Glomerular endothelial cell (primary cell): ENCODE measurements at regions not wholly inside any gene's neighbourhood (a gene's known extent, or its start where the extent isn't known, plus 50 kb on each side); places are given as distances from the start of the nearest gene placed in this dataset.

Source experiments
- DNase-seq: peaks from one replicate; pipeline ENCODE4 v3.0.0-alpha.2; 2011; ENCODE audit warnings: low read depth, low spot score; ENCODE audit errors: extremely low read depth

DNA sequence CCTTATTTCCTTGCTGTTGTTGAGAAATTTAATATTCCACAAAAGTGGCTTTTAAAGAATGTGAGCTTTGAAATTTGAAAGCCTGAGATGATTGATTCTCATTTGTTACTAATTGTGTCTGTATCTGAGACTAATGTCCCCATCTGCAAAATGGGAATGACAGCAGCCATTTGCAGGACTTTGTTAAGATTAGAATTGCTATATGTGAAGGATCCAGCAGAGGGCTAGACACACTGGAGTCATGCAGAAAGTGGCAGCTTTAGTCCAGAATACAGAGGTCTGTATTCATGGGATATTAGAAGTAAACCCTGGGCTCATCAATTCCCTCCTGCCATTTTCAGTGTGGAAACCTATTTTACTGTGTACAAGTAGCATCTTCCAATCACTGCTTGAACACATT is 296.5 kb upstream of the GYPC start:
- DNase-seq = no peak

DNA sequence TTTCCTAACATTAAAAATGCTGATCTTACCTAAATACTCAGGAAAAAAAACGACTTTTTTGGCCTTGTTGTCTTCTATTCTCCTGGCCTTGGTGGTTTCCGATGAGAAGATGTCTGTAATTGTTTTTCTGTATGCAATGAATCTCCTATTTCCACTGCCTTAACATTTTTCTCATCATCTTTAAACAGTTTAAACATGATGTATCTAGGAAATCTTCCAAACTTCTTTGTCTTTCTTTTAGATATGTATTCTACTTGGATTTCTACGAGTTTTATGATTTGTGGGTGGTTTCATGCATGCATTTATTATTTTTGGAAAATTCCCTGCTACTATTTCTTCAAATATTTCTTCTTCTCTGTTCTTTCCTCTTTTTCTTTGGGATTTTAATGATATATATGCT is 288.6 kb upstream of the GYPC start:
- DNase-seq = no peak

DNA sequence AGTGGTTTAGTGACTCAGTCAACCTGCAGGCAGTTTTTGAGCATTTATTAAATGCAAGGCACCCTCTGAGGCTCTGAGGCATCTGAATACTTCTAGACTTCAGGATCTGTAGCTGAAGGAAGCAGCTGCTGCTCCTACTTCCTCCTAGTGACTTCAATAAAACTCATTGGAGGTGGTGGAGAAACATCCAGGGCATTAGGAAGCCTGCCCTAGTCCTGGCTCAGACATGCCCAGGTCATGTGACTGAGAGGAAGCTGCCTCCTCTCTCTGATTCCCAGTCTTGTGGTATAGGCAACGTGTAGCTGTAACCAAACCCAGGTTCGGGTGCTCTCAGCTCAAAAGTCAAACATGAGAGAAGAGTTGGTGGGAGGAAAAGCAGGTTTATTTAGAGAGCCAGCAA is 287.2 kb upstream of the GYPC start:
- no peak for DNase-seq

DNA sequence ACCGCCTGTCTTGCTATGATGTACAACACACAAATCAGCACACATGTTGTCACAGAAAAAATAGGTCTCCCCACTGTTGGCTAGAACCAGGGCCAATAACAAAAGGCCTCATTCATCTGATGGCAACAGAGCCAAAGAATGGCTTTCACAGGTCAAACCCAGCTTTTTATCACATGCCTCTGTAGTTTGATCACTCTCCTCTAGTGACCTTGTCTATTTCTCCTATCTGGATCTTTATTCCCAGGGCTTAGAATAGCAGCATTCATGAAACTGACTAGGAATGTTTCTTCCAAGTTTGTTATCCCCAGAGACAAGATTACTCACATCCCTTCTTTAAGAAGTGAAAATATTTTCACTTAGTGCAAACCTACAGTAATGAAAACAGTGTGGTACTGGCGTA is 285.8 kb upstream of the GYPC start:
- DNase-seq = no peak

DNA sequence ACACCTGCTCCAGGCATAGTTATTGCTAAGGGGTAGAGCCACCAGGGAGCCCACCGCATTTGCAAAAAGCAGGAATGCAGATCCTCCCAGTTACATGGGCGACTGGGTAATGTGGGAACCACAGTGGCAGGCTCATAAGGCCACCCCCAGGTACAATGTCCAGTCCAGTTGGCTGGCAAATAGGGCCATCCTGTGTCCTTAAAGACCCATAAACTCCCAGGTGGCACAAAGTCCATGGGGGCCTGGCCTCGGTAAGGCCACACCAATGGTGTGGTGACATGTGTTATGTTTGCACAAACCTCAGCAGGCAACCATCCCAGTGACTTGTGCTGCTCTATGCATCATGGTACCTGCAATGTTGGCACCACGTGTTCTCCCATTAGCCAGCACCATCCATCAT is 283.6 kb upstream of the GYPC start:
- DNase-seq = no peak

DNA sequence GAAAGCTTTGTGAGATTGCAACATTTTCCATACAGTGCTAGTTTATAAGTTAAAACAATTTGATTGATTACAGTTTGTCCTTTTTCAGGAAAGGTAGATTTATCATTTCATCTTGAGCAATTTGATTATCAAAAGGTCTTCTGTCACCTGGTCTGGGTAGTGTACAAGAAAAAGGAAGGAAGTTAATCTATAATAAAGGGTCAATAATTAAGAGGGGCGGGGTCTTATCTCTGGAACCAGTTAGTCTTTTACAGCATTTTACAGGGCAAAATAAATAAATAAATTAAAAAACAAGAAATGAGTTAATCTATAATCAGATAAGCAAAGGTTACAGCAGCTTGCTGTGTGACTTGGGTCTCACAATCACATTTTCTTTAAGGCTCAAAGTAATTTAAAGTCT is 277.8 kb upstream of the GYPC start:
- DNase-seq = no peak

DNA sequence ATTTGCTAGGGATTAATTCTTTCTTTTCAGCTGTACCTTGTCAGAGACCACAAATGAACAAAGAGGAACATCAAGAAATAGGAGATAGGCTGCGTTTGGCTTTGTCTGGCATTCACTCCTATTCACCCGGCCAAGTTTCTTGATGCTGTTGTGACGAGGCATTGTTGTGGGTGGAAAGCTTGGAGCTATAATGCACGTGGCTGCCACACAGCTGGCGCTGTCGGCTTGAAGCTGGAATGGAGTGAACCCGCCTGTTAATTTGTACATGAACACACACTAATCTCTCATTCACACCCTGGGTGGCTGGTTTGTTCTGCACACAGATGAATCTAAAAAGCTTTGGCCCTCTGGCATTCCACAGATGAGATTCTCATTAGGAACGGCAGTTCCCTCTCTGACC is 274.9 kb upstream of the GYPC start:
- DNase-seq = no peak

DNA sequence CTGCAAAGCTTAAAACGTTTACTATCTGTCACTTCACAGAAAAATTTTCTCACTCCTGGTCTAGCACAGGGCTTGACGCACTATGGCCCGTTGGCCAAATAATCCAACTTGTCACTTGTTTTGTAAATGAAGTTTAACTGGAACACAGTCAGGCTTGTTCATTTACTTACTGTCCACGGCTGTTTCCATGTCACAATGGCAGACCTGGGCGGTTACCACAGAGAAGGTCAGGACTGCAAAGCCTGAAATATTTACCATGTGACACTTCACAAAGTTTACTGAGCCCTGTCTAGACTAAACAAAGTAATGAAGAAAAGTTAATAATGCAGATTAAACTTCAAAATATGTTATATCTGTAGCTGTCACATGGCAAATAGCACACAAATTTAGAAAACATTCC is 273.0 kb upstream of the GYPC start:
- no peak for DNase-seq

DNA sequence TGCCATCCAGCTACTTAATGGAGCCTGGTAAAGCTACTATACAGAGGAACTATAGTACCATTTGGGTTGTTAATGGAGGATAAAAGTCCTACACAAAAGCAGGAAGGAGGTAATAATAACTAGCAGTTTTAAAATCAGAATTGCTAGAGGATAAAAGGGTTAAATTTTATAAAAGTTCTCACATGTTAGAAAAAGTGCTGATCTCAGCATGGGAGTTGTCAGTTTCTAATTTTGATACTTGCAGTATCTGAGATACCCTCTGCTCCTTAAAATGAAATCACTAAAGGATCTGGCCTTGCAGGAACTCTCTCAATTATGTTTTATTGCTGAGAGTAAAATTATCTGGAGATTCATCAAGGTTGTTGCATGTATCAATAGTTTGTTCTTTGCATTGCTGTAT is 272.2 kb upstream of the GYPC start:
- DNase-seq = no peak

DNA sequence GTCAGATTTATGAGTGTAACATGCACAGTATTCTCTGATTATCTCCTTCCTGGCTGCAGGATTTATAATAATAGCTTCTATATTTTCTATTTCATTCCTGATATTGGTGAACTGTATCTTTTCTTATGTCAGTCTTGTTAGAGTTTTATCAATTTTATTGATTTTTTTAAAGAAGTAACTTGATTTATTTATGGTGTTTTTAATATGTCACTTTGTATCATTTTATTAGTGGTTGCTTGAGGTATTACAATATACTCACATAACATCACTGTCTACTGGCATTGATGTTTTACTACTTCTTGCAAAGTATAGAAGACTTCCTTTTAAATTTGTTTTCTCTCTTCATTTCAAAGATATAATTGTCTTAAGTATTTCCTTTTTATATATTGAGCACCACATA is 270.5 kb upstream of the GYPC start:
- DNase-seq = no peak

DNA sequence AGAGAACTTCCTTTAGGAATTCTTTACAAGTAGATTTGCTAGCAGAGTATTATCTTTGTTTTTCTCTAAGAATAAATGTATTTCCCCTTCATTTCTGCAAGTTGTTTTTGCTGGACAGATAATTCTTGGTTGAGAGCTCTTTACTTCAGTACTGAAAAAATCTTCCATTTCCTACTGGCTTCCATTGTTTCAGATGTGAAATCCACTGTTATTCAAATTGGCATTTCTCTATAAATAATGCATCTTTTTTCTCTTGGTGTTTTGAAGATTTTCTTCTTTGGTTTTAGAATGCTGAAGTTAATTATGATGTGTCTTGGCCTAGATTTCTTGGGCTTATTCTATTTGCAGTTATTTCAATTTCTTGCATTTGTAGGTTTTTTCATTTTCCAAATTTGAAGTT is 270.0 kb upstream of the GYPC start:
- no peak for DNase-seq

DNA sequence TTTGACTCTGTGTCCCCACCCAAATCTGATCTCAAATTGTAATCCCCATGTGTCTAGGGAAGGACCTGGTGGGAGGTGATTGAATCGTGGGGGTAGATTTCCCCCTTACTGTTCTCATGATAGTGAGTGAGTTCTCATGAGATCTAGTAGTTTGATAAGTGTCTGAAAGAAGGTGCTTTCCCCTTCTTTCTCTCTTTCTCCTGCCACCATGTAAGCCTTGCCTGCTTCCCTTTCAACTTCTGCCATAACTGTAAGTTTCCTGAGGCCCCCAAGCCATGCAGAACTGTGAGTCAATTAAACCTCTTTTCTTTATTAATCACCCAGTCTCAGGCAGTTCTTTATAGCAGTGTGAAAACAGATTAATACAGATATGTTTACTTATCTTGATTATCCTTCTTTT is 266.5 kb upstream of the GYPC start:
- no peak for DNase-seq

DNA sequence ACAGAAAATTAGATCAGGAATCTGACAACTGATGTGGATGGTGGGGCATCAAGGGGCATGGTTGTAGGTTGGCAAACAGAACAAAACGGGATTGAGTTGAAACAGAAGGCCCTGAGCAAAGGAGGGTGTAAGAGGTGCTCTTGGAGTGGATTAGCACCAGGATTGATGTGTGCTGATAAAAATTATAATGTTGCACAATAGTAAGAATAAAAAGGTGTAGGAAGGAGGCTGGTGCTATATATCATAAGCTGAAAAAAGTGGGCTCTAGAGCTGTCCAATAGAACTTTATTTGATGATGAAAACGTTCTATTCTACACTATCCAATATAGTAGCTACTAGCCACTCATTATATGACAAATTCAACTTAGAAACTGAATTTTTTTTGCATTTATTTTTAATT is 263.1 kb upstream of the GYPC start:
- no peak for DNase-seq

DNA sequence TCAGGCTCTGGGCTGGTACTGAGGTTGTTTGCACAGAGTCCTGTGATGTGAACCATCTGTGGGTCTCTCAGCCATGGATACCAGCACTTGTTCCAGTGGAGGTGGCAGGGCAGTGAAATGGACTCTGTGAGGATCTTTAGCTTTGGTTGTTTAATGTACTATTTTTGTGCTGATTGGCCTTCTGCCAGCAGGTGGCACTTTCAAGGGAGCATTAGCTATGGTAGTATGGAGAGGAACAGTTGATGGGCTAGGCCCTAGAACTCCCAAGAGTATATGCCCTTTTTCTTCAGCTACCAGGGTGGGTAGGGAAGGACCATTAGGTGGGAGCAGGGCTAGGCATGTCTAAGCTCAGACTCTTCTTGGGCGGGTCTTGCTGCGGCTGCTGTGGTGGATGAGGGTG is 257.0 kb upstream of the GYPC start:
- no peak for DNase-seq

DNA sequence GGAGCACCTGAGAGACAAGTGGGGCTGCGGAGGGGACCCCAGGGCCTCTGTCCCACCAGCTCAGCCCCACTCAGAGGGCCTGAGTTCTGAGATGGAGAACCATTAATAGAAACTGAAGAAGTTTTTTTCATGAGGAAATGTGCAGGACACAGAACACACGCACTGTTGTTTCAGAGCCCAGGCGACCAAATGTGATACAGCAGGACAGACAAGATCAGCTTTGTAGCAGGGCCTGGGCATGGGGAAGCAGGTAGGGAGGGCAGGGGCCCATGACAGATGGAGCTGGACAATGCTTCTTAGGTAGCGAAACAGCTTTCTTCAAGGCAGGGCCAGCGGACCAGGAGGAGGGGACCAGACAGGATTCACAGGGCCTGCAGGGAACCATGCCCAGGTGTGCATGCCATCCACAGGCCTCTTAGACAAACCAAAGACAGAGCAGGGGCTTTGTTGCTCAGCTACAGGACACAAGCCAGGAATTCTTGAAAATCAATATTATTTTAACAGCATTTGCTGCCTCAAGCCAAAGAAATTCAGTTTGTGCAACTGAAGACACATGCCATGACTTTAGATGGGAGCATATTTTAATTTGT is 252.8 kb upstream of the GYPC start:
- no peak for DNase-seq

DNA sequence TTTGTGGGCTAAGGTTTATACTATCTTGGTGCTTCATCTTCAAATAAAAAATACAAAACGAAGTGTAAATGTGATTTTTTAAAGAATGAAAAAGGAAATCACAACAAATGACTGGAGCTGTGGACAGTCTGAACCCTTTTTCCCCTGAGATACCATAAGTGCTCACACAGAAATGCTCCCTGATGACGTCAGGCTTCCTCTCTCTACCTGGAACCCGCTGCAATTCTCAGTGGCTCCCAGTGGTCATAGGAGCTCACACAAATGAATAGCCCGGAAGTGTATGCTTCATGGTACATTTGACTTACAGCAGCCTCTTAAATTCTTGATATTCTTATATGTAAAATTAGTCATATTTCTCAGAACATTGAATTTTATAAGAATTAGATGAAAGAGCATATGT is 249.7 kb upstream of the GYPC start:
- no peak for DNase-seq

DNA sequence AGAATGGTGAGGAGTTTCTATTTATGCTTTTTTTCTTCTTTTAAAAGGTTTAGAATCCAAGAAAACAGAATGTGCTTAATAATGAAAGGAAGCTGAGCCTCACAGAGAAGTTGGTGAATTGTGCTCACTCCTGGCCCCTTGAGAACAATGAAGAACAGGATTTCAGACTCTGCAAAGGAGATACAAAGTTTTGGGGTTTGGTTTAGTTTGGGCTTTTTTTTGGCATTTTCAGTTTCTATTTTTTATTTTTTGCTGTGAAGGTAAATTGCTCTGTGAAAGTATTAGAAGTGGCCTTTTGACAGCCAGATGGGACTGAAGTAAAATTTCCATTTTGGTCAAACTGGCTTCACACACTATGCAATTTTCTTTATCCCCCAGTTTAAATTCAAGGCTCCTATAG is 247.3 kb upstream of the GYPC start:
- no peak for DNase-seq

DNA sequence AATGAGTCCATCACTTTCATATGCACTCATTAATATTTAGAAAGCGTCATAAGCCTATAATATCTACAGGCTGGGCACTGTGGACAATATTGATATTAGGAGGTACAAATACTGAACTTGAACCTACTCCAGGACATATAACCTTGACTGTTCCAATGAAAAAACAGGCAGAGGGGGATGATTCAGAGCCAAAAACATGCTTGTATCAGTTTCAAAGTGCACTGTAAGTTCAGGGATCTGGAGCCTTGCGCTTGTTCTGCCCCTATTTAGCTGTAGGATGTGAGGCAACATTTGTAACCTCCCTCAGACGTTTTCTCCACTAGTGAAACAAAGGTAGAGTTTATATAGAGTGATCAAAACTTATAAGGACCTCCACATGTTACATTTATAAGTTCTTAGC is 246.1 kb upstream of the GYPC start:
- no peak for DNase-seq

DNA sequence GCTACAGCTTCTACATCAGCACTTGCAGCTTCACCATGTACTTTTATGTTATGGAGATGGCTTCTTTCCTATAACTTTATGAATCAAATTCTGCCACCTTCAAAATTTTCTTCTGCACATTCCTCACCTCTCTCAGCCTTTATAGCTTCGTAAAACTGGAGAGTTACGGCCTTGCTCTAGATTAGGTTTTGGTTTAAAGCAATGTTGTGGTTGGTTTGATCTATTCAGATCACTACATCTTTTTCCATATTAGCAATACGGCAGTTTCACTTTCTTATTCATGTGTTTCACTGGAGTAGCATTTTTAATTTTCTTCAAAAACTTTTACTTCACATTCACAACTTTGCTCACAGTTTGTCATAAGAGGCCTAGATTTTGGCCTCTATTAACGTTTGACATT is 242.9 kb upstream of the GYPC start:
- no peak for DNase-seq

DNA sequence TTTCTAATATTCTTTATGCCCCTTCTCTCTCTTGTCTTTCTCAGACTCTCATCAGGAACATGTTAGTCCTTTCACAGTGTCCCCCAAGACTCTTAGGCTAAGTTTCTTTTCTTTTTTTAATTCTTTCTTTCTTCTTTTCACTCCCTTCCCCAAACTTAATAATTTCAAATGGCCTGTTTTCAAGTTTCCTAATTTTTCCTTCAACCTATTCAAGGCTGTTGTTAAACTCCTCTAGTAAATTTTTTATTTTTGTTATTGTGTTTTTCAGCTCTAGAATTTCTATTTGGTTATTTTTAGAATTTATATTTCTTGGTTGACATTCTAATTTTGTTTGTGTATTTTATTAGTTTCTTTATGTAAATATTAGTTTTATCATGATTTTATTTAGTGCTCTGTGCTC is 236.6 kb upstream of the GYPC start:
- no peak for DNase-seq

DNA sequence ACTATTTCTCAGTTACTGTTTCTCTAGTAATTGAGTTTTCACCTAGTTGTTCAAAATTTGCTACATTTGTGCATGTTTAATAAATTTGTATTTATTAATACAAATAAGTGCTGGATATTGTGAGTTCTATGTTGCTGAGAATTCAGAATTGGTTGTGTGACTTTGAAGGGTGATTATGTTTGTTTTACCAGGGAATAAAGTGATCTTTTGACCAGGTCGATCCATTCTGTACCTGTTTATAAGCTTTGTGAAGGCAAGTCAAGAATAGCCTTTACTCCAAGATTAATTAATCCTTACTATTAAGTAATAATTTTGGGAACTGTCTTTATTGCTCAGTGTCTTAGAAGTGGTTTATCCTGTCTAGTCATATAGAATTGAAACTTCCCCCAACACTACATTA is 230.0 kb upstream of the GYPC start:
- DNase-seq = no peak

DNA sequence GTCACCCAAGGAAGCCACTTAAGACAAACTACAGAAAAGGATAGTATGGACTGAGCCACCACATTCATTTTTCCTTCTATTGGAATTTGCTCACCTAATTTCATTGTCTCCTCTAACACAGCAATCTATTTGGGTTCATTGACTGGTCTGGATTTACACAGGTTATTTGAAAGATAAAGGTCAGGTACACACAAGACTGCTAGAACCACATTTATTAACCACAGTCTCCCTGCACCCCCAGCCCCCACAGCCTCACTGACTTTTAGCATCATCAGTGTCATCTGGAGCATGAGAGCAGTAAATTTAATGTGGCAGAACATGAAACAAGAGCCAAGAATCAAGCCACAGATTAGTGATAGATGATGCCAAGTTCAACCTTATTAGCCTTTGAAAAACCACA is 226.9 kb upstream of the GYPC start:
- DNase-seq = no peak

DNA sequence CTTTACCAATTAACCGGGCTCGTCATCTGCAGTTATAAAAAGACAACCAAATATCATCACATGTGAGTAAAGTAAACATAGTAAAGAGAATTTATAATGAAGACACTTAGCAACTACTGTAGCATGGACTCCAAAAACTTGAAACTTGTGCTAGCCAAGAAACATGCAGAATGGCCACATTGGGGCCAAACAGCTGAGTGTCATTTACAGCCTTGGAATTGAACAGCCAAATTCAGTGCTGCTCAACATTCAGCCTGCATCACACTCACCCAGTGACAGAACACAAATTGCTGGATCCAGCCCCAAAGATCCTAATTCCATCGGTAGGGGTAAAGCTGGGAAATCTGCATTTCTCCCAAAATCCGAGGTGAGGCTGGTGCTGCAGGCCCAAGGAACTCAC is 224.8 kb upstream of the GYPC start:
- no peak for DNase-seq

DNA sequence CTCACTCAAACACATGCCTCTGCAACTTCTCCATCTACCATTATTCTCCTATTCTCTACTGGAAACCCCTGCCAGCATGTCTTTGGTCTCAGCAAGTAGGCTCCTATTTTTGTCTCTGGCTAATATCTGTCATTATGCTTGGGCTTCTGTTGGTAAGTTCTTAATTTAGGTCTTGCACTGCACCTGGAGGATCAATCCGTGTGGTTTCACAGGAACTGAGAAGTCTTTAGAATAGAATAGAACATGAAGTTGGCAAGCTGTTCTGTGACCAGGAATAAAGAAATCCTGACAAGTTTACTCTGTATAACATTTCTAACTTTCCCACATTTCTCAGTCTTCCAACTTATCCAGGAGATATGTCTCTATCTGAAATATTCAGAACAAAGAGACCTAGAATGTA is 219.5 kb upstream of the GYPC start:
- no peak for DNase-seq
